CD4-positive, alpha-beta T cell treated with Interleukin-1 beta for 1 hour (primary cell): ENCODE measurements at regions not wholly inside any gene's neighbourhood (a gene's known extent, or its start where the extent isn't known, plus 50 kb on each side); places are given as distances from the start of the nearest gene placed in this dataset.

Experiments used
- DNase-seq, 2 donors: peaks; one replicate each; pipeline ENCODE4 v3.0.0-alpha.2; 2020 to 2022

- no peak for DNase-seq
These were observed 95.6 kb upstream of the ZNF608 start for GRCh38 chr5:124841829-124842712.

GRCh38 chr5:124842725-124843595 is 96.5 kb upstream of the ZNF608 start:
- DNase-seq: no peak

- no peak for DNase-seq
These were observed 97.1 kb upstream of the ZNF608 start for GRCh38 chr5:124843596-124843899.

DNA sequence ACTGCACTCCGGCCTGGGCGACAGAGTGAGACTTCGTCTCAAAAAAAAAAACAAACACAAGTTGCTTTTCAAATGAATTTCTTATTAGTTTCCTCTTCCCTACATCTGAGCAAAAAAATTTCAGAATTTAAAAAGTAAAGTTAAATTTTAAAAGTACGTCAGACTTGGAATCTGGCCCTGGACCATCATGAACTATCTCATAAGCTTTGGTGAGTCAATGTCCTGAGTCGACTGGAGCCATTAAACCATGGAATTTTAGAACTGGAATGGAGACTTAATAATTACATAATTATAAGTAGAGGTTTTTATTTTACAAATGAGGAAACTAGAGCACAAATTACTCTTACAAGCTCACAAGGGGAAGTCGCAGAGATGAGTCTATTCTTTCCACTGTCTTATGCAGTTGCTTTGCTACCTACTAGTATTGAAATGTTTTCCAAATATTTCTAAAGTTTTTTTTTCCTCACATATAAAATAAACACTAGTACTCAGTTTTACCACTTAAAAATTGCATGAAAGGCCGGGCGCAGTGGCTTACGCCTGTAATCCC is 98.0 kb upstream of the ZNF608 start:
- DNase-seq: no peak

- no peak for DNase-seq
These were observed 101.5 kb upstream of the ZNF608 start for GRCh38 chr5:124847907-124848306.

- no peak for DNase-seq
These were observed 103.3 kb upstream of the ZNF608 start for GRCh38 chr5:124849774-124850173.

DNA sequence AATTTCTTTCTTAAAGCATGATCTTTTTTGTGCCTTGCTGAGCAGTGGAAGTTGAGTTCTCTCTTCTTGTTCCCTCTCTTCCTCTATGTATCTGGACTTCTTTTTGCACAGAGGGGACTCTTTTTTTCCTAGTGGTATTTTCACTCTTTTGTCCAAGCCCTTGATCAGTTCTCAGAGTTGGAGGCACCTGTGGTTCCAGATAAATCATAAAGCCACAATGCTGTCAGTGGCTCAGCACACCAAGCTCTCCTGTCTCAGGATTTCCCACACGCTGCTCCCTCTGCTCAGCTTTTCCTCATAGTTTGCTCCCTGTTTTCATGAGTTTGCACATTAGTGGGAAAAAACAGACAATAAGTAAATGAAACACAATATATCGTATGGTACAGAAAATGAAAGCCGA is 110.3 kb upstream of the ZNF608 start:
- DNase-seq: no peak

GRCh38 chr5:124858612-124859011 is 112.2 kb upstream of the ZNF608 start:
- DNase-seq: no peak

DNA sequence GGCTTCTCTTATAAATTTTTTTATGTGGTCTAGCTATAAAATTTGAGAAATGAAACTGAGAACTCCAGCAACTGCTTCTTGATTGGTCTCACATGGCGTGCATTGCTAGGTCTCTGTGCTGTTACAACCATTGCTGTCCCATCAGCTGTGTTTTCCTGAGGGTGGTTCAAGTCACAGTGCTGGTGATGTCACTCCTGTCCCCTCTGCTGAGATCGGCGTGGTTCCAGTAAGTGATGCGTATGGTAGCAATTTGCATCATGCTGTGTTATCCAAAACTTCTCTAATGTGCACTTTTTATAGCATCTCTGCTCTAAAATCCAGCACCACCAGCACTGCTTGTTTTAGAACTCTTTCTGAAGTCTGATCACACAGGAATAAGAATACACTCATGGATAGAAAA is 112.6 kb upstream of the ZNF608 start:
- DNase-seq: peak in 1 of 2 donors; percentile 51

DNA sequence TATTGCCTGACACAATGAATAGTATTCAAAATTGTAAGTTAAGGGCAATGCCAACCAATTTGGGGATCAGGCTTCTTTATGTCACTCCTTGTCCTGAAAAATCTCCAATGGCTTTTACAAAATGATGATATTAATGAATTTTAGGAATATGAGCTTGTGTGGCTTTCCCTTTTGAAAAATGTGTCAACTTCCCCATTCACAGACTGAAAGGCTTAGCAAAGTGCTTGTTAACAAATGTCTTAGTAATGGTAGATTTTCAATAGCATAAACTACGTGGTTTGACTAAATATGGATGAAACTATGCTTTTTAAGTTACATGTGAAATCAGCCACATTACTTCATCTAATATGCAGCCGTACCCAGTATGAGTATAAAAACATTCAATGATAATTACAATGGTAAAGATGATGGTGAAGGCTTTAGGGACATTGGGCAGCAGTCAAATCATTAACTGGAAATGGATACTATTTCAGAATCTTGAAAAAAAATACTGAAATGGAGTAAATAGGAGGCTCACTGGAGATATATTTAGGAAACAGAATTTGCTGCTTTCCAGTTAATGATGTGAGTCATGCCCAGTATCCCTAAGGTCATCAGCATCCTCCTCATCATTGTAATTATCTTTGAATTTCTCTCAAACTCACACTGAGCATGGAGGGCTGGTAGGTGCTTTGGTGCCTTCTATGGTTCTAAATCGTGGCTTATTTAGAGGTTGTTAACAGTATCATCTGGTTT is 113.3 kb upstream of the ZNF608 start:
- no peak for DNase-seq

GRCh38 chr5:124860291-124860655 is 113.8 kb upstream of the ZNF608 start:
- DNase-seq: no peak

GRCh38 chr5:124865066-124865465 is 118.6 kb upstream of the ZNF608 start:
- DNase-seq: no peak

- DNase-seq: no peak
These were observed 119.3 kb upstream of the ZNF608 start for GRCh38 chr5:124865603-124866354.

- no peak for DNase-seq
These were observed 120.1 kb upstream of the ZNF608 start for GRCh38 chr5:124866355-124867136.

GRCh38 chr5:124867137-124867704 is 120.8 kb upstream of the ZNF608 start:
- DNase-seq: no peak

DNA sequence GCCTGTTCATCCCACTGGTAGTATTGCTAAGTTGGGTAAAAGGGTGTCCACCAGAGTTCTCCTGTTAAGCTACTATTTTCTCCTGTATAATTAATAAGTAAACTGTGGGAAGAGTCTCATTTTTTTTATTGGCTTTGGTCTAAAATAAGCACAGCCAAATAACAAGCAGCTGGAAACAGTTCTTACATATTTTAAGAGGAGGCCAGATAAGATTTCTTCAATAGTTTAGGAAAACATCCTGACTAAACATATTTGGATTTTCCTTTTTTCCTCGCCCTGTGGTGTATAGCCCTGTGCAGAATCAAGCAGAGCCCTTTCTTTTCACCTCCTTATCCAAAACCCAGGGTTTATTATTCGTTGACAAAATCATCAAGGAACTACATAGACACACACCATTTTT is 122.2 kb upstream of the ZNF608 start:
- no peak for DNase-seq

- no peak for DNase-seq
These were observed 123.1 kb upstream of the ZNF608 start for GRCh38 chr5:124869426-124870033.

- DNase-seq: no peak
These were observed 123.6 kb upstream of the ZNF608 start for GRCh38 chr5:124870070-124870469.

DNA sequence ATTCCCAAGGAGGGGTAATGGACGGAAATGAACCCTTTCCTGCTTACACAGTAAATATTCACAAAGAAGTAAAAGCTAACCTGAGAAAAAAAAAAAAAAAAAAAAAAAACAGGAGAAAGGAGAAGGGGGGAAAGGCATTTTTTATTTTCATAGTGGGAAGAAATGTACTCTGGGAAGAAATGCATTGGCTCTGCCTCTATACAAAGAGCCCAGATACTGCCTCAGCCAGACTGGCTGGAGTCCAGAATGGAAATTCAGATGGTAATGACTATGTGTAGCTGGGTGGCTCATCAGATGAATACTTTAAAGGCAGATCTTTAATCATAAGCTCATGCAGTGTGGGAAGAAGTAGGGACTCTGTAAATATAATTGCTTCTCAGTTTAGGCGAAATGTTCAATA is 124.9 kb upstream of the ZNF608 start:
- no peak for DNase-seq

DNA sequence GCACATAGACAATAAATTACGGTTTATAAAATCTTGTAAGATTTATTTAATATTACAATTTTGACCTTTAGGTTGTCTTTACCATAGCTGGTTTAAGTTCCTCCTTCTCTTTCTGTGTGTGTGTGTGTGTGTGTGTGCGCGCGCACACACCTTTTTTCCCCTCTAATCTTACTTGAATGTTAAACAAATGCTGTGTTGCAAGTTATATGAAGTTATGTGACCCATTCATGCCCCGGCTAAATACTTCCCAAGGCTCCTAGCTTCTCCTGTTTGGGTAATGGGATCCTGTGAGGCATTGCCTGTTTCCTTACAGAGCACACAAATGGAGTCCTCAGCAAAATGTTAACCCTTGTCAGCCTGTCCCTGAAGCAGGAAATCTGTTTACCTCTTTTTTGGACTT is 125.6 kb upstream of the ZNF608 start:
- no peak for DNase-seq

DNA sequence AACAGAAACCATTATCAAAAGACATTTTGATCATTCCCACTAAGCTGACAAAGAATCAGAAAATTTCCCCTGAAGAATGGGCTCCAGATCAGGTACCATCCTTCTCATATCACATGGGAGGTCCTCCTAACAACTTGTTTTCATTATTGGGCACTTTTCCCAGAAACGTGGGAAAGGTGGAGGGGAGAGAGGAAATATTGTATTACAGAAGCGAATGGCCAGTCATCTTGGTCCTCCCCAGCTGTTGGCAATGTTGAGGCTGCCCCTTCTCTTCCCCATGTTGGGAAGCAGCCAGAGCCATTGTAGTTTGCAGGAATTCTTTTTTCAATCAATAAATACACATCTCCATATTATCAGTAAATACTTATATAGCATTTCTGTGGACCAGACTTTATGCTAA is 126.2 kb upstream of the ZNF608 start:
- DNase-seq: no peak
